Brain microvascular endothelial cell (primary cell): ENCODE measurements at regions not wholly inside any gene's neighbourhood (a gene's known extent, or its start where the extent isn't known, plus 50 kb on each side); places are given as distances from the start of the nearest gene placed in this dataset.

ENCODE experiments used
- DNase-seq: peaks from one replicate; pipeline ENCODE4 v3.0.0-alpha.2; 2020
- H3K27ac ChIP-seq: fragments of 250-450 bp; sonication (Bioruptor Pico); 2 replicates; pipeline ENCODE4 v1.5.1; 2020; ENCODE audit warnings: mild to moderate bottlenecking, moderate library complexity
- H3K27me3 ChIP-seq: fragments of 250-450 bp; sonication (Bioruptor Pico); replicated peaks from 2 replicates; pipeline ENCODE4 v1.5.1; 2020; ENCODE audit warnings: mild to moderate bottlenecking
- H3K36me3 ChIP-seq: fragments of 250-450 bp; sonication (Bioruptor Pico); replicated peaks from 2 replicates; pipeline ENCODE4 v1.5.1; 2020; ENCODE audit warnings: mild to moderate bottlenecking
- H3K4me3 ChIP-seq: 2 replicates; pipeline ENCODE4 v1.5.1; 2011; ENCODE audit warnings: low read depth, mild to moderate bottlenecking, control low read depth, low read length, moderate library complexity
- in situ Hi-C: cut with HindIII; loops from 2 replicates; pipeline ENCODE4 v1.10.0; 2017; ENCODE audit warnings: low sequenced_read_pairs, low pct_ligation_motif_present
- TF ChIP-seq, protein P1 (sequence below): IDR thresholded peaks from 2 replicates; pipeline ENCODE4 v1.5.1; 2011; ENCODE audit warnings: low read depth, mild to moderate bottlenecking, moderate library complexity, low read length, control low read depth, inconsistent platforms; ENCODE audit errors: missing control alignments

DNA sequence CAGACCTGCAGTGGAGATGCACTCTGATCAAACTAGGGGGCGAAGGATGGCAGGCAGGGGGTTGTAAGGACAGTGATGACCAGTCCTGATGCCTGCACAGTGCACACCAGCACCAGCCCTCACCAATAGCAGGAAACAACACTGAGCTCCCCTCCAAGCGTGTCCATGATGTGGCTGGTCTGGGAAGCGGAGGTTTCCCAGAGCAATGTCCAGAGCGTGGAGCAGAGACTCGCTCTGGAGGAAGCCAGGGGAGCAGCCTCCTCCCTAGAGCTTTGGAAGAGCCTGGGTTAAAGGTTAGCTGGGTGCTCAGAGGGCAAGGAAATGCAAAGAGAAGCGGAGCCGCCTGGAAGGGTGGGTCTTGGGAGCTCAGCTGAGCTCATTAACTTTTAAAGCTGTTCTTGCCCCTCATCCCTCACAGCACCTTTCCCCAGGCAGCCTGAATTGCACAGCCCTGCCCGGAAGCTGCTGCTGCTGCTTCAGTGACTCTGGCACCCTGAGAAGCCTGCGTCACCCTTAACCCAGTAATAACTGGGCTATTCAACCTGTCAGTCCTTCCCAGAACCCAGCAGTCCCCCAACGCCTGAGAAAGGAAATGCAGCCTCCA, 162.2 kb upstream of the RAB4A start:
- TF ChIP-seq, protein P1, sequence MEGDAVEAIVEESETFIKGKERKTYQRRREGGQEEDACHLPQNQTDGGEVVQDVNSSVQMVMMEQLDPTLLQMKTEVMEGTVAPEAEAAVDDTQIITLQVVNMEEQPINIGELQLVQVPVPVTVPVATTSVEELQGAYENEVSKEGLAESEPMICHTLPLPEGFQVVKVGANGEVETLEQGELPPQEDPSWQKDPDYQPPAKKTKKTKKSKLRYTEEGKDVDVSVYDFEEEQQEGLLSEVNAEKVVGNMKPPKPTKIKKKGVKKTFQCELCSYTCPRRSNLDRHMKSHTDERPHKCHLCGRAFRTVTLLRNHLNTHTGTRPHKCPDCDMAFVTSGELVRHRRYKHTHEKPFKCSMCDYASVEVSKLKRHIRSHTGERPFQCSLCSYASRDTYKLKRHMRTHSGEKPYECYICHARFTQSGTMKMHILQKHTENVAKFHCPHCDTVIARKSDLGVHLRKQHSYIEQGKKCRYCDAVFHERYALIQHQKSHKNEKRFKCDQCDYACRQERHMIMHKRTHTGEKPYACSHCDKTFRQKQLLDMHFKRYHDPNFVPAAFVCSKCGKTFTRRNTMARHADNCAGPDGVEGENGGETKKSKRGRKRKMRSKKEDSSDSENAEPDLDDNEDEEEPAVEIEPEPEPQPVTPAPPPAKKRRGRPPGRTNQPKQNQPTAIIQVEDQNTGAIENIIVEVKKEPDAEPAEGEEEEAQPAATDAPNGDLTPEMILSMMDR: no peak
- in situ Hi-C loops: no loop called here
- DNase-seq: no peak
- no peak overlapping the region for H3K4me3 ChIP-seq
- H3K27me3 ChIP-seq: no peaks in the 10 kb centered on the region
- no peak overlapping the region for H3K27ac ChIP-seq
- H3K36me3 ChIP-seq: no peaks in the 10 kb centered on the region

DNA sequence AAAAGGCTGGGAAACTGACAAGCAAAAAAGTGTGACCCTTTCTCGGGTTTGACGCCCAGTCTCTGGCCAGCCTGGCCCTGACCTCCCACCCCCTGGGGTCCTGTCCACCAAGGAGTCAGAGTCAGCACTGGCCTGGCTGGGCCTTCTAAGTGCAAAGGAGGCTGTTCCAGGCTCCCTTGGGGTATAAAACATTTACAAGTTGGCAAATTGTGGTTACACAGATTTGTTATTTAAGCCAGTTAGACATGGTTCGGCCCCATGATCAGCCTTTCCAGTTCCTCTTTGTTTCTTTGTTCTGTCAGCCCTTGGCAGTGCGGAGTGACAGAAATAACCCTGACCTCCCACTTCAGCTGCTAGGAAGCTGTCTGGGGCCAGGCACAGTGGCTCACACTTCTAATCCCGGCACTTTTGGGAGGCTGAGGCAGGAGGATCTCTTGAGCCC, 161.6 kb upstream of the RAB4A start:
- DNase-seq: no peak
- in situ Hi-C loops: no loop called here
- Histone ChIP-seq H3K27ac (no peak overlapping the region), H3K27me3 (no peaks in the 10 kb centered on the region), H3K4me3 (no peak overlapping the region), H3K36me3 (no peaks in the 10 kb centered on the region)
- TF ChIP-seq, protein P1: no peak

DNA sequence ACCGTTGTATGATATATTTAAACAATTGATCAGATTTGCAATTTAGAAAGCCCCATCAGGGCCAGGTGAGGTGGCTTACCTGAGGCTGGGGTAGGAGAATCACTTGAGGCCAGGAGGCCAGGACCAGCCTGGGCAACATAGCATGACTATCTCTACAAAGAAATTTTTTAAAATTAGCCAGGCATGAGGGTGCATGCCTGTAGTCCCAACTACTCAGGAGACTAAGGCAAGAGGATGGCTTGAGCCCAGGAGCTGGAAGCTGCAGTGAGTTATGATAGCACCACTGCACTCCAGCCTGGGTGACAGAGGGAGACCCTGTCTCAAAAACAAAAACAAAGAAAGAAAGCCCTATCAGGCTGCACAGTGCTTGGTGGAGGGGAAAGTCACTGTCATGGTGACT, 159.9 kb upstream of the RAB4A start:
- in situ Hi-C loops: no loop called here
- H3K4me3 ChIP-seq: no peak overlapping the region
- DNase-seq: no peak
- no peaks in the 10 kb centered on the region for H3K36me3 ChIP-seq
- H3K27ac ChIP-seq: no peak overlapping the region
- TF ChIP-seq, protein P1: no peak
- no peaks in the 10 kb centered on the region for H3K27me3 ChIP-seq

DNA sequence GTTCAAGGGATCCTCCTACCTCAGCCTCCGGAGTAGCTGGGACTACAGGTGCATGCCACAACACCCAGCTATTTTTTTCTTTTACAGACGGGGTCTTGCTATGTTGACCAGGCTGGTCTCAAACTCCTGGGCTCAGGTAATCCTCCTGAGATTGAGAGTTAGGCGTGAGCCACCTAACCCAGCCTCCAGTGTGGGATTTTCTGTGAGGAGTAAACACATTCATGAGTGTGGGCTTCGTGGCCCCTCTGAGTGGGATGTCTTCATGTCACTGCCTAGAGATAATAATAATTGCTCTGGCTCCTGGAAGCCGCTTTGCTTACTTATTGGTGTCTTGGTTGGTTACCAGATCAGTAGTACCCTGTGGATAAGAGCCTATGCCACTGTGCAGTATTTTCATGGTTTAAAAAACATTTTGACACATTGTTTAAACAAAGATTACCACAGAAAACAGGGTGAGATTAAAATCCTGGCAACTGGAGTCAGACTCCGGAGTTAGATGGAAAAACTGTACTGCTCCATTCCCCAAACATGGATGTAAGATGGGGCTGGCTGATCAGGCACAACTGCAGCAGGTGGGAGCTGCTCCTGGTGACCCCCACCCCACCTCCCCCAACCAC, 159.1 kb upstream of the RAB4A start:
- Histone ChIP-seq H3K27ac (no peak overlapping the region), H3K36me3 (no peaks in the 10 kb centered on the region), H3K4me3 (no peak overlapping the region), H3K27me3 (no peaks in the 10 kb centered on the region)
- DNase-seq: no peak
- in situ Hi-C loops: no loop called here
- TF ChIP-seq, protein P1: no peak

DNA sequence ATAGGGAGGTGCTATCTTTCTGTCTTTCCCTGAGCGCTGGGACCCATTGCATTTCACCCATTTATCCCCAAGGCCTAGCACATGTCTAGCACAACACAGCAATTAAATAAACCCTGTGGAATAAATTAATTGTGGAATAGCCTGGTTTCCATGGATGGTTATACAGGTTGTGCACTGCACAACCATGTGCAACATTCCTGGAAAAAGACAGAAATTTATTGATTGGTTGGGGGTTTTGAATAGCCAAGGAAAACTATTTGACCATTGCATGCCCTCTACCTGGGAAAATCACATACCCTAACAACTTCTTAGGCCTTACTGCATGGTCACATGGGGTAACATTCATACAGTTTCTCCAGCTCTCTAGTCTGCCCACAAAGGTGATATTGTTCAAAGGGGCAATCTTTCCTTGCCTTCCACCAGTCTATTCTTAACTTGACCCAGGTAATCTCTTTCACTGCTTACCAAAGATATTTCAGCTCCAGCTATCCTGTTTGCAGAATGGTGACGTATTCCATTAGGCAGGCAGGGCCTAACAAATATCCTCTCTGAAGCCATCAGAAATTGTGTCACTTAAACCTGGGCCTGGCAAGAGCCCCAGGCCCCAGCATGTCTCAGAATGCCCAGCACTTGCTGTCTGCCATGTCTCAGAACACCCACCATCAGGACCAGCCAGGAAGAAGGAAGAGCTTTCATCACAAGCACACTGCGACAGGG, 157.9 kb upstream of the RAB4A start:
- Histone ChIP-seq H3K27me3 (no peaks in the 10 kb centered on the region), H3K36me3 (no peaks in the 10 kb centered on the region), H3K27ac (no peak overlapping the region), H3K4me3 (no peak overlapping the region)
- no peak for DNase-seq
- in situ Hi-C loops: no loop called here
- TF ChIP-seq, protein P1: no peak
